IMR-90 (cell line): ENCODE measurements at regions not wholly inside any gene's neighbourhood (a gene's known extent, or its start where the extent isn't known, plus 50 kb on each side); places are given as distances from the start of the nearest gene placed in this dataset.

Experiments
- ATAC-seq: fragments of 200-7000 bp; cut with Tn5 transposase; 2 replicates; pipeline ENCODE4 v1.9.1; 2020; ENCODE audit warnings: low read depth, mild to moderate bottlenecking, moderate library complexity
- BruUV-seq: library from RNA; stranded (reverse); fragments of 400-500 nt; replicated peaks from 2 replicates; lab custom pipeline; 2021; lab: Mats Ljungman, UMichigan
- CTCF ChIA-PET: fragments of 300-600 bp; formaldehyde crosslinking; extraction: SDS; loops from one replicate; lab custom pipeline; 2021; ENCODE audit warnings: antibody characterized with exemption; lab: Yijun Ruan, JAX
- POLR2A ChIA-PET: fragments of 300-600 bp; sonication (Branson Sonifier 250); formaldehyde crosslinking; loops from one replicate; lab custom pipeline; 2022; ENCODE audit warnings: antibody characterized with exemption; ENCODE audit not compliant: unreplicated experiment; lab: Charles Lee
- DNase-seq: peaks from one replicate; pipeline ENCODE4 v3.0.0; 2013
- H2AFZ ChIP-seq: replicated peaks from 2 replicates; pipeline ENCODE3; 2013; ENCODE audit warnings: low read length, mild to moderate bottlenecking; ENCODE audit not compliant: poor library complexity
- H2AK5ac ChIP-seq: 2 replicates; pipeline ENCODE4 v1.6.1; 2013; ENCODE audit warnings: low read depth, low read length, inconsistent platforms
- H2AK9ac ChIP-seq: replicated peaks from 2 replicates; pipeline ENCODE3; 2013; ENCODE audit warnings: mild to moderate bottlenecking, low read depth, low read length, moderate library complexity; ENCODE audit not compliant: poor library complexity
- H2BK120ac ChIP-seq: 2 replicates; pipeline ENCODE4 v1.6.1; 2013; ENCODE audit warnings: low read depth, low read length, inconsistent platforms
- H2BK15ac ChIP-seq: 3 replicates; pipeline ENCODE4 v1.6.1; 2013; ENCODE audit warnings: low read depth, low read length, inconsistent platforms
- H2BK20ac ChIP-seq: 2 replicates; pipeline ENCODE4 v1.6.1; 2013; ENCODE audit warnings: low read depth, mild to moderate bottlenecking, inconsistent platforms, low read length, moderate library complexity
- H2BK5ac ChIP-seq: 2 replicates; pipeline ENCODE4 v1.6.1; 2013; ENCODE audit warnings: mild to moderate bottlenecking, low read depth, low read length, inconsistent platforms; ENCODE audit not compliant: poor library complexity, severe bottlenecking
- H3K14ac ChIP-seq: replicated peaks from 2 replicates; pipeline ENCODE4 v1.6.1; 2013; ENCODE audit warnings: low read depth, low read length, inconsistent platforms
- H3K18ac ChIP-seq: 2 replicates; pipeline ENCODE4 v1.6.1; 2013; ENCODE audit warnings: low read depth, low read length, control low read depth
- H3K23ac ChIP-seq: 2 replicates; pipeline ENCODE4 v1.6.1; 2013; ENCODE audit warnings: low read depth, low read length, inconsistent platforms
- H3K27ac ChIP-seq: 2 replicates; pipeline ENCODE4 v1.5.1; 2013; ENCODE audit warnings: mild to moderate bottlenecking, control low read depth, low read length; ENCODE audit not compliant: insufficient read depth
- H3K27me3 ChIP-seq: 2 replicates; pipeline ENCODE4 v1.6.1; 2013; ENCODE audit warnings: low read length; ENCODE audit not compliant: control insufficient read depth, insufficient read depth
- H3K36me3 ChIP-seq: 2 replicates; pipeline ENCODE4 v1.6.1; 2013; ENCODE audit warnings: low read length, mixed read lengths; ENCODE audit not compliant: control insufficient read depth, insufficient read depth
- H3K4ac ChIP-seq: 2 replicates; pipeline ENCODE4 v1.6.1; 2013; ENCODE audit warnings: low read depth, low read length, inconsistent platforms
- H3K4me1 ChIP-seq: 2 replicates; pipeline ENCODE4 v1.6.1; 2013; ENCODE audit warnings: low read length, mixed read lengths; ENCODE audit not compliant: control insufficient read depth, insufficient read depth
- H3K4me2 ChIP-seq: 2 replicates; pipeline ENCODE4 v1.6.1; 2013; ENCODE audit warnings: low read depth, mild to moderate bottlenecking, control low read depth, low read length, moderate library complexity
- H3K4me3 ChIP-seq: 2 replicates; pipeline ENCODE4 v1.5.1; 2013; ENCODE audit warnings: low read depth, mild to moderate bottlenecking, control low read depth, low read length, moderate library complexity; ENCODE audit not compliant: insufficient read depth
- H3K56ac ChIP-seq: 2 replicates; pipeline ENCODE4 v1.6.1; 2013; ENCODE audit warnings: low read length, inconsistent platforms; ENCODE audit not compliant: insufficient read depth; ENCODE audit errors: extremely low read depth
- H3K79me1 ChIP-seq, 2 experiments: 2 replicates each; pipeline ENCODE4 v1.6.1; 2013; ENCODE audit warnings: low read length in 2 of 2, inconsistent platforms in 1 of 2, low read depth in 1 of 2
- H3K9ac ChIP-seq: 2 replicates; pipeline ENCODE4 v1.6.1; 2013; ENCODE audit warnings: low read depth, low read length, control low read depth
- H3K9me1 ChIP-seq: 2 replicates; pipeline ENCODE4 v1.6.1; 2013; ENCODE audit warnings: low read length, inconsistent platforms; ENCODE audit not compliant: insufficient read depth
- H3K9me3 ChIP-seq: 2 replicates; pipeline ENCODE4 v1.6.1; 2013; ENCODE audit warnings: low read length; ENCODE audit not compliant: control insufficient read depth, insufficient read depth
- H4K20me1 ChIP-seq: 2 replicates; pipeline ENCODE4 v1.6.1; 2013; ENCODE audit warnings: low read length, inconsistent platforms; ENCODE audit not compliant: insufficient read depth
- H4K5ac ChIP-seq: 2 replicates; pipeline ENCODE4 v1.6.1; 2013; ENCODE audit warnings: mild to moderate bottlenecking, low read depth, low read length, control low read depth
- H4K8ac ChIP-seq, 2 experiments: 2 replicates each; pipeline ENCODE4 v1.6.1; 2013; ENCODE audit warnings: low read depth in 2 of 2, low read length in 2 of 2, control low read depth in 1 of 2, inconsistent platforms in 1 of 2
- H4K91ac ChIP-seq: 2 replicates; pipeline ENCODE4 v1.6.1; 2013; ENCODE audit warnings: low read depth, low read length, inconsistent platforms; ENCODE audit not compliant: insufficient read depth
- CHD1 ChIP-seq: IDR thresholded peaks from 2 replicates; pipeline ENCODE4 v1.6.1; 2012; ENCODE audit warnings: low read depth, low read length, improper control_type of control experiment
- MAFK ChIP-seq: IDR thresholded peaks from 2 replicates; pipeline ENCODE4 v1.6.1; 2012; ENCODE audit warnings: low read depth, low read length, improper control_type of control experiment
- MAZ ChIP-seq: IDR thresholded peaks from 2 replicates; pipeline ENCODE4 v1.6.1; 2012; ENCODE audit warnings: low read depth, mild to moderate bottlenecking, low read length, improper control_type of control experiment, moderate library complexity, borderline replicate concordance
- MXI1 ChIP-seq: IDR thresholded peaks from 2 replicates; pipeline ENCODE4 v1.6.1; 2012; ENCODE audit warnings: low read depth, mild to moderate bottlenecking, low read length, moderate library complexity, borderline replicate concordance
- NFE2L2 ChIP-seq: fragments of 150-350 bp; IDR thresholded peaks from 2 replicates; pipeline ENCODE4 v1.6.1; 2016; ENCODE audit warnings: low read depth, mild to moderate bottlenecking, low read length
- POLR2A ChIP-seq: IDR thresholded peaks from 2 replicates; pipeline ENCODE4 v1.6.1; 2012; ENCODE audit warnings: mild to moderate bottlenecking, low read depth, low read length
- RAD21 ChIP-seq: IDR thresholded peaks from 2 replicates; pipeline ENCODE4 v1.6.1; 2012; ENCODE audit warnings: low read length, improper control_type of control experiment
- WGBS, 2 experiments: methylation state at CpG; one replicate each; pipeline versions ENCODE4 v1.1.5 to v1.1.7; 2013; ENCODE audit warnings: missing lambda C conversion rate in 2 of 2; ENCODE audit not compliant: insufficient read length in 1 of 2; ENCODE audit errors: extremely low coverage in 2 of 2; 5-methylcytosine and 5-hydroxymethylcytosine counted together
- dilution Hi-C: fragments of 300-500 bp; cut with HindIII; formaldehyde crosslinking; loops from one replicate; pipeline ENCODE4 v1.14.3; 2018; ENCODE audit warnings: low sequenced_read_pairs; ENCODE audit not compliant: unreplicated experiment
- in situ Hi-C: fragments of 300-500 bp; cut with MboI; formaldehyde crosslinking; loops from 3 replicates; pipeline ENCODE4 v1.14.3; 2019; ENCODE audit warnings: low sequenced_read_pairs, inconsistent platforms, mixed read lengths
- intact Hi-C: fragments of 100-400 bp; cut with micrococcal nuclease; formaldehyde crosslinking; loops from 2 replicates; pipeline ENCODE4 v1.10.0; 2022

DNA sequence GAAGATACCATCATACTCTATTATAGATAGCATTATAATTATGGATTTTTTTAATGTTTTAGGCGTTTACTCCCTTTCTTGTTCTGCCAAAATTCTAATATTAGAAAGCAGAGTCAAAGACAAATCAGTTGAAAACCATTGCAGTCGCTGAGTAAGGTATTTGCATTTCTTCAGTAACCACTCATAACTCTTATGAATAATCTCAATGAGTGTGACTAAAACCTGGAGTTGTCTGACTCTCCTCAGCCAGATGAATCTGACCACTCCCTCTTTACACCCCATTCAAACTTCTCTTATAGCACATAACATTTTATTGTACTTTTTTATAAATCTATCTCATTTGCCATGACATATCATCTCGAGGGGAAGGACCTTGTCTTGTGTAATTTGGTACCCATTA, 1006.5 kb downstream of the DIAPH3 start:
- H3K9ac ChIP-seq = no peak overlapping the region
- no CpG with 5 or more reads among the region's 3 CpGs for WGBS, 2 experiments
- H2AK9ac ChIP-seq = no peak overlapping the region
- no peak for ATAC-seq
- intact Hi-C loops (no loop called here), in situ Hi-C loops (no loop called here), dilution Hi-C loops (no loop called here)
- H2BK20ac ChIP-seq = no peak overlapping the region
- TF ChIP-seq CHD1 (no peak), MAZ (no peak), RAD21 (no peak), NFE2L2 (no peak), POLR2A (no peak), MXI1 (no peak), MAFK (no peak)
- no peak overlapping the region for H2BK5ac ChIP-seq
- no peaks in the 10 kb centered on the region for H3K27me3 ChIP-seq
- no peaks in the 10 kb centered on the region for H3K9me1 ChIP-seq
- no peaks in the 10 kb centered on the region for H4K20me1 ChIP-seq
- H3K9me3 ChIP-seq = no peaks in the 10 kb centered on the region
- H2BK15ac ChIP-seq = no peak overlapping the region
- no peak overlapping the region for H3K23ac ChIP-seq
- H3K56ac ChIP-seq = no peak overlapping the region
- POLR2A ChIA-PET = no interaction called here
- no peaks in the 10 kb centered on the region for H3K79me1 ChIP-seq
- no peak overlapping the region for H2AK5ac ChIP-seq
- H2AFZ ChIP-seq = no peak overlapping the region
- no peak overlapping the region for H3K27ac ChIP-seq
- H4K5ac ChIP-seq = no peak overlapping the region
- H3K4ac ChIP-seq = no peak overlapping the region
- H3K4me3 ChIP-seq = no peak overlapping the region
- no peak overlapping the region for H4K8ac ChIP-seq
- H2BK120ac ChIP-seq = no peak overlapping the region
- no peak overlapping the region for H3K4me2 ChIP-seq
- BruUV-seq = no TSS peak
- H3K18ac ChIP-seq = no peak overlapping the region
- no peaks in the 10 kb centered on the region for H3K4me1 ChIP-seq
- DNase-seq = no peak
- no peaks in the 10 kb centered on the region for H3K36me3 ChIP-seq
- no peak overlapping the region for H4K91ac ChIP-seq
- CTCF ChIA-PET = no interaction called here
- H3K14ac ChIP-seq = no peak overlapping the region
